ENCODE measurements at regions not wholly inside any gene's neighbourhood (a gene's known extent, or its start where the extent isn't known, plus 50 kb on each side); places are given as distances from the start of the nearest gene placed in this dataset.

- Histone ChIP-seq H3K4me1 (ENCODE audit: control insufficient read depth, insufficient read depth, low read length) (peaks cover 48% of the 10 kb centered on the region), H3K4me3 (ENCODE audit: low read depth, low read length) (no peak overlapping the region), H3K27ac (ENCODE audit: low read depth, low read length) (peak overlapping the region; percentile 12), H3K9ac (ENCODE audit: low read depth, low read length) (no peak overlapping the region), H3K36me3 (ENCODE audit: control insufficient read depth, insufficient read depth, low read length) (no peaks in the 10 kb centered on the region), H3K9me3 (ENCODE audit: control insufficient read depth, insufficient read depth, low read length) (no peaks in the 10 kb centered on the region), H3K27me3 (ENCODE audit: control insufficient read depth, insufficient read depth, low read length) (no peaks in the 10 kb centered on the region)
Measured at GRCh38 chr4:181475781-181476507, 767.3 kb upstream of the TENM3 start.

GRCh38 chr4:181476508-181476890 lies 766.7 kb upstream of the TENM3 start:
- H3K27ac ChIP-seq (ENCODE audit: low read depth, low read length) = no peak overlapping the region

GRCh38 chr4:181477591-181477990 lies 765.6 kb upstream of the TENM3 start:
- H3K9me3 ChIP-seq (ENCODE audit: control insufficient read depth, insufficient read depth, low read length) = no peaks in the 10 kb centered on the region
- no peak overlapping the region for H3K27ac ChIP-seq (ENCODE audit: low read depth, low read length)
- H3K4me3 ChIP-seq (ENCODE audit: low read depth, low read length) = no peak overlapping the region
- peaks cover 48% of the 10 kb centered on the region for H3K4me1 ChIP-seq (ENCODE audit: control insufficient read depth, insufficient read depth, low read length)
- no peaks in the 10 kb centered on the region for H3K36me3 ChIP-seq (ENCODE audit: control insufficient read depth, insufficient read depth, low read length)
- no peak overlapping the region for H3K9ac ChIP-seq (ENCODE audit: low read depth, low read length)
- H3K27me3 ChIP-seq (ENCODE audit: control insufficient read depth, insufficient read depth, low read length) = no peaks in the 10 kb centered on the region

More at GRCh38 chr4:181476508-181476890, 766.7 kb upstream of the TENM3 start:
- Histone ChIP-seq H3K9ac (ENCODE audit: low read depth, low read length) (no peak overlapping the region), H3K27me3 (ENCODE audit: control insufficient read depth, insufficient read depth, low read length) (no peaks in the 10 kb centered on the region), H3K36me3 (ENCODE audit: control insufficient read depth, insufficient read depth, low read length) (no peaks in the 10 kb centered on the region), H3K4me3 (ENCODE audit: low read depth, low read length) (no peak overlapping the region), H3K4me1 (ENCODE audit: control insufficient read depth, insufficient read depth, low read length) (peaks cover 48% of the 10 kb centered on the region), H3K9me3 (ENCODE audit: control insufficient read depth, insufficient read depth, low read length) (no peaks in the 10 kb centered on the region)

- no peak overlapping the region for H3K4me3 ChIP-seq (ENCODE audit: low read depth, low read length)
- H3K4me1 ChIP-seq (ENCODE audit: control insufficient read depth, insufficient read depth, low read length) = peaks cover 54% of the 10 kb centered on the region
- no peaks in the 10 kb centered on the region for H3K36me3 ChIP-seq (ENCODE audit: control insufficient read depth, insufficient read depth, low read length)
- peak overlapping the region; percentile 26 for H3K27ac ChIP-seq (ENCODE audit: low read depth, low read length)
- H3K27me3 ChIP-seq (ENCODE audit: control insufficient read depth, insufficient read depth, low read length) = no peaks in the 10 kb centered on the region
- no peaks in the 10 kb centered on the region for H3K9me3 ChIP-seq (ENCODE audit: control insufficient read depth, insufficient read depth, low read length)
- H3K9ac ChIP-seq (ENCODE audit: low read depth, low read length) = no peak overlapping the region
Measured at GRCh38 chr4:181478656-181479055, 764.5 kb upstream of the TENM3 start.

- Histone ChIP-seq H3K4me1 (ENCODE audit: control insufficient read depth, insufficient read depth, low read length) (peaks cover 59% of the 10 kb centered on the region), H3K9me3 (ENCODE audit: control insufficient read depth, insufficient read depth, low read length) (no peaks in the 10 kb centered on the region), H3K36me3 (ENCODE audit: control insufficient read depth, insufficient read depth, low read length) (no peaks in the 10 kb centered on the region), H3K27me3 (ENCODE audit: control insufficient read depth, insufficient read depth, low read length) (no peaks in the 10 kb centered on the region), H3K9ac (ENCODE audit: low read depth, low read length) (no peak overlapping the region), H3K4me3 (ENCODE audit: low read depth, low read length) (no peak overlapping the region), H3K27ac (ENCODE audit: low read depth, low read length) (peak overlapping the region; percentile 63)
Measured at GRCh38 chr4:181479141-181479540, 764.1 kb upstream of the TENM3 start.

GRCh38 chr4:181484396-181484795 lies 758.8 kb upstream of the TENM3 start:
- peaks cover 21% of the 10 kb centered on the region for H3K4me1 ChIP-seq (ENCODE audit: control insufficient read depth, insufficient read depth, low read length)
- no peak overlapping the region for H3K9ac ChIP-seq (ENCODE audit: low read depth, low read length)

GRCh38 chr4:181488926-181489325 lies 754.3 kb upstream of the TENM3 start:
- Histone ChIP-seq H3K27ac (ENCODE audit: low read depth, low read length) (no peak overlapping the region), H3K36me3 (ENCODE audit: control insufficient read depth, insufficient read depth, low read length) (no peaks in the 10 kb centered on the region), H3K27me3 (ENCODE audit: control insufficient read depth, insufficient read depth, low read length) (no peaks in the 10 kb centered on the region), H3K9me3 (ENCODE audit: control insufficient read depth, insufficient read depth, low read length) (no peaks in the 10 kb centered on the region), H3K4me3 (ENCODE audit: low read depth, low read length) (no peak overlapping the region), H3K4me1 (ENCODE audit: control insufficient read depth, insufficient read depth, low read length) (peaks cover 3% of the 10 kb centered on the region), H3K9ac (ENCODE audit: low read depth, low read length) (no peak overlapping the region)

More at GRCh38 chr4:181484396-181484795, 758.8 kb upstream of the TENM3 start:
- no peaks in the 10 kb centered on the region for H3K27me3 ChIP-seq (ENCODE audit: control insufficient read depth, insufficient read depth, low read length)
- H3K4me3 ChIP-seq (ENCODE audit: low read depth, low read length) = no peak overlapping the region
- no peaks in the 10 kb centered on the region for H3K9me3 ChIP-seq (ENCODE audit: control insufficient read depth, insufficient read depth, low read length)
- H3K27ac ChIP-seq (ENCODE audit: low read depth, low read length) = no peak overlapping the region
- no peaks in the 10 kb centered on the region for H3K36me3 ChIP-seq (ENCODE audit: control insufficient read depth, insufficient read depth, low read length)

- Histone ChIP-seq H3K27me3 (ENCODE audit: control insufficient read depth, insufficient read depth, low read length) (no peaks in the 10 kb centered on the region), H3K4me1 (ENCODE audit: control insufficient read depth, insufficient read depth, low read length) (peaks cover 3% of the 10 kb centered on the region; the same call in 1 of the 2 replicates), H3K4me3 (ENCODE audit: low read depth, low read length) (no peak overlapping the region), H3K9me3 (ENCODE audit: control insufficient read depth, insufficient read depth, low read length) (no peaks in the 10 kb centered on the region), H3K27ac (ENCODE audit: low read depth, low read length) (no peak overlapping the region), H3K9ac (ENCODE audit: low read depth, low read length) (no peak overlapping the region), H3K36me3 (ENCODE audit: control insufficient read depth, insufficient read depth, low read length) (no peaks in the 10 kb centered on the region)
Measured at GRCh38 chr4:181498148-181498547, 745.1 kb upstream of the TENM3 start.

- Histone ChIP-seq H3K27me3 (ENCODE audit: control insufficient read depth, insufficient read depth, low read length) (no peaks in the 10 kb centered on the region), H3K9me3 (ENCODE audit: control insufficient read depth, insufficient read depth, low read length) (no peaks in the 10 kb centered on the region), H3K36me3 (ENCODE audit: control insufficient read depth, insufficient read depth, low read length) (no peaks in the 10 kb centered on the region), H3K9ac (ENCODE audit: low read depth, low read length) (no peak overlapping the region), H3K4me1 (ENCODE audit: control insufficient read depth, insufficient read depth, low read length) (peaks cover 25% of the 10 kb centered on the region), H3K27ac (ENCODE audit: low read depth, low read length) (no peak overlapping the region), H3K4me3 (ENCODE audit: low read depth, low read length) (no peak overlapping the region)
Measured at GRCh38 chr4:181502611-181503010, 740.6 kb upstream of the TENM3 start.

- H3K9ac ChIP-seq (ENCODE audit: low read depth, low read length) = no peak overlapping the region
- peaks cover 36% of the 10 kb centered on the region for H3K4me1 ChIP-seq (ENCODE audit: control insufficient read depth, insufficient read depth, low read length)
- no peaks in the 10 kb centered on the region for H3K9me3 ChIP-seq (ENCODE audit: control insufficient read depth, insufficient read depth, low read length)
- no peak overlapping the region for H3K27ac ChIP-seq (ENCODE audit: low read depth, low read length)
- no peak overlapping the region for H3K4me3 ChIP-seq (ENCODE audit: low read depth, low read length)
- no peaks in the 10 kb centered on the region for H3K27me3 ChIP-seq (ENCODE audit: control insufficient read depth, insufficient read depth, low read length)
- H3K36me3 ChIP-seq (ENCODE audit: control insufficient read depth, insufficient read depth, low read length) = no peaks in the 10 kb centered on the region
Measured at GRCh38 chr4:181503687-181504390, 739.4 kb upstream of the TENM3 start.

- Histone ChIP-seq H3K4me3 (ENCODE audit: low read depth, low read length) (no peak overlapping the region), H3K9me3 (ENCODE audit: control insufficient read depth, insufficient read depth, low read length) (no peaks in the 10 kb centered on the region), H3K9ac (ENCODE audit: low read depth, low read length) (no peak overlapping the region), H3K27me3 (ENCODE audit: control insufficient read depth, insufficient read depth, low read length) (no peaks in the 10 kb centered on the region), H3K4me1 (ENCODE audit: control insufficient read depth, insufficient read depth, low read length) (peaks cover 39% of the 10 kb centered on the region), H3K36me3 (ENCODE audit: control insufficient read depth, insufficient read depth, low read length) (no peaks in the 10 kb centered on the region), H3K27ac (ENCODE audit: low read depth, low read length) (no peak overlapping the region)
Measured at GRCh38 chr4:181504924-181505323, 738.3 kb upstream of the TENM3 start.
